Keratinocyte (primary cell): ENCODE measurements at regions not wholly inside any gene's neighbourhood (a gene's known extent, or its start where the extent isn't known, plus 50 kb on each side); places are given as distances from the start of the nearest gene placed in this dataset.

Experiments
- DNase-seq: peaks from one replicate; pipeline ENCODE4 v3.0.0-alpha.2; 2011; ENCODE audit warnings: low read depth, missing footprints, low spot score
- FAIRE-seq: peaks from 2 replicates; lab custom pipeline; 2011; peaks lifted over from hg19 to GRCh38; lab: Jason Lieb, UNC
- H2AFZ ChIP-seq: 2 replicates; pipeline ENCODE4 v1.6.0; 2012; ENCODE audit warnings: low read length, control low read depth, inconsistent platforms; ENCODE audit not compliant: control insufficient read depth
- H3K27ac ChIP-seq: 2 replicates; pipeline ENCODE4 v1.5.1; 2011; ENCODE audit warnings: low read length; ENCODE audit not compliant: control insufficient read depth, insufficient read depth
- H3K27me3 ChIP-seq: 3 replicates; pipeline ENCODE4 v1.6.0; 2011; ENCODE audit warnings: low read length; ENCODE audit not compliant: control insufficient read depth, insufficient read depth; ENCODE audit errors: extremely low read depth
- H3K36me3 ChIP-seq, 2 experiments: 2 replicates in 1 of 2; 3 replicates in 1 of 2; pipeline ENCODE4 v1.5.1; 2011; ENCODE audit warnings: low read length in 2 of 2, mild to moderate bottlenecking in 1 of 2; ENCODE audit not compliant: control insufficient read depth in 2 of 2, insufficient read depth in 2 of 2; ENCODE audit errors: extremely low read depth in 1 of 2
- H3K4me1 ChIP-seq: 3 replicates; pipeline ENCODE4 v1.5.1; 2011; ENCODE audit warnings: low read length; ENCODE audit not compliant: control insufficient read depth, insufficient read depth; ENCODE audit errors: extremely low read depth
- H3K4me2 ChIP-seq: 3 replicates; pipeline ENCODE4 v1.6.0; 2011; ENCODE audit warnings: low read depth, low read length; ENCODE audit not compliant: control insufficient read depth, insufficient read depth; ENCODE audit errors: extremely low read depth
- H3K4me3 ChIP-seq, 3 experiments: fragments of 200-600 bp in 1 of 3; sonication (generic) in 1 of 3; 2 replicates in 2 of 3; 3 replicates in 1 of 3; pipeline ENCODE4 v1.5.1; 2011 to 2016; ENCODE audit warnings: low read length in 3 of 3, mild to moderate bottlenecking in 3 of 3, control low read depth in 2 of 3, inconsistent platforms in 1 of 3, low read depth in 1 of 3, mixed read lengths in 1 of 3, mixed run types in 1 of 3, moderate library complexity in 1 of 3; ENCODE audit not compliant: control insufficient read depth in 2 of 3, insufficient read depth in 2 of 3; ENCODE audit errors: extremely low read depth in 1 of 3
- H3K79me2 ChIP-seq: 2 replicates; pipeline ENCODE4 v1.6.0; 2012; ENCODE audit warnings: low read length; ENCODE audit not compliant: control insufficient read depth, insufficient read depth
- H3K9ac ChIP-seq: 3 replicates; pipeline ENCODE4 v1.6.0; 2011; ENCODE audit warnings: low read length; ENCODE audit not compliant: control insufficient read depth, insufficient read depth; ENCODE audit errors: extremely low read depth
- H3K9me1 ChIP-seq: 3 replicates; pipeline ENCODE4 v1.6.0; 2011; ENCODE audit warnings: low read length; ENCODE audit not compliant: control insufficient read depth, insufficient read depth; ENCODE audit errors: extremely low read depth
- H3K9me3 ChIP-seq: 2 replicates; pipeline ENCODE4 v1.5.1; 2012; ENCODE audit warnings: low read depth, low read length; ENCODE audit not compliant: control insufficient read depth
- H4K20me1 ChIP-seq: 3 replicates; pipeline ENCODE4 v1.6.0; 2011; ENCODE audit warnings: low read length; ENCODE audit not compliant: control insufficient read depth, insufficient read depth; ENCODE audit errors: extremely low read depth
- CTCF ChIP-seq, 3 experiments: IDR thresholded peaks in 1 of 3; conservative IDR thresholded peaks in 1 of 3; optimal IDR thresholded peaks in 1 of 3; 2 replicates in 2 of 3; 3 replicates in 1 of 3; pipeline versions ENCODE3 to v1.5.1; 2011; ENCODE audit warnings: low read length in 3 of 3, mild to moderate bottlenecking in 3 of 3, moderate library complexity in 2 of 3, control low read depth in 1 of 3, inconsistent platforms in 1 of 3; ENCODE audit not compliant: insufficient read depth in 2 of 3; ENCODE audit errors: extremely low read depth in 1 of 3
- EZH2 ChIP-seq: IDR thresholded peaks from one replicate; pipeline ENCODE4 v1.6.1; 2012; ENCODE audit warnings: inconsistent platforms, mild to moderate bottlenecking, low read length, moderate library complexity
- dilution Hi-C: fragments of 300-500 bp; cut with MboI; formaldehyde crosslinking; loops from one replicate; pipeline ENCODE4 v1.7.0; 2020; ENCODE audit warnings: low sequenced_read_pairs; ENCODE audit not compliant: extremely low pct_ligation_motif_present

- dilution Hi-C loops = no loop called here
- no peaks in the 10 kb centered on the region for H4K20me1 ChIP-seq
- H3K27ac ChIP-seq = no peak overlapping the region
- no peaks in the 10 kb centered on the region for H3K9me1 ChIP-seq
- H3K9ac ChIP-seq = no peak overlapping the region
- H3K9me3 ChIP-seq = no peaks in the 10 kb centered on the region
- no peaks in the 10 kb centered on the region for H3K4me1 ChIP-seq
- DNase-seq = no peak
- H3K79me2 ChIP-seq = no peaks in the 10 kb centered on the region
- peaks cover 4% of the 10 kb centered on the region for H3K27me3 ChIP-seq
- FAIRE-seq = no peak
- H3K4me3 ChIP-seq = no peak overlapping the region
- no peaks in the 10 kb centered on the region for H3K36me3 ChIP-seq
- no peak for TF ChIP-seq EZH2
- TF ChIP-seq CTCF (optimal IDR thresholded peaks at IDR 0.05 in 1 of 3, IDR thresholded peaks at IDR 0.05 in 1 of 3, conservative IDR thresholded peaks at IDR 0.05 in 1 of 3; ENCODE audit: extremely low read depth in 1 of 3, insufficient read depth in 2 of 3, low read length in 3 of 3) = no peak
- no peak overlapping the region for H3K4me2 ChIP-seq
- no peak overlapping the region for H2AFZ ChIP-seq
Observed at GRCh38 chr12:126727218-126728075, 1539.5 kb upstream of the TMEM132C start.

- H3K79me2 ChIP-seq = no peaks in the 10 kb centered on the region
- no peak for DNase-seq
- TF ChIP-seq EZH2 = no peak
- TF ChIP-seq CTCF (optimal IDR thresholded peaks at IDR 0.05 in 1 of 3, IDR thresholded peaks at IDR 0.05 in 1 of 3, conservative IDR thresholded peaks at IDR 0.05 in 1 of 3; ENCODE audit: extremely low read depth in 1 of 3, insufficient read depth in 2 of 3, low read length in 3 of 3) = no peak
- H3K9me1 ChIP-seq = no peaks in the 10 kb centered on the region
- no peak for FAIRE-seq
- H3K9ac ChIP-seq = no peak overlapping the region
- no peak overlapping the region for H3K27ac ChIP-seq
- no peaks in the 10 kb centered on the region for H3K36me3 ChIP-seq
- no peak overlapping the region for H3K4me3 ChIP-seq
- H3K4me1 ChIP-seq = no peaks in the 10 kb centered on the region
- no peaks in the 10 kb centered on the region for H3K9me3 ChIP-seq
- no peaks in the 10 kb centered on the region for H4K20me1 ChIP-seq
- no peak overlapping the region for H3K4me2 ChIP-seq
- no peak overlapping the region for H2AFZ ChIP-seq
- dilution Hi-C loops = no loop called here
- no peaks in the 10 kb centered on the region for H3K27me3 ChIP-seq
Observed at GRCh38 chr12:126734296-126734695, 1532.7 kb upstream of the TMEM132C start.
